GM19328 (cell line): ENCODE measurements at regions not wholly inside any gene's neighbourhood (a gene's known extent, or its start where the extent isn't known, plus 50 kb on each side); places are given as distances from the start of the nearest gene placed in this dataset.

Source experiments
- ATAC-seq: cut with Tn5 transposase; IDR thresholded peaks from one replicate; pipeline ENCODE4 v1.9.1; 2021; ENCODE audit warnings: mild to moderate bottlenecking, moderate library complexity; ENCODE audit not compliant: unreplicated experiment

DNA sequence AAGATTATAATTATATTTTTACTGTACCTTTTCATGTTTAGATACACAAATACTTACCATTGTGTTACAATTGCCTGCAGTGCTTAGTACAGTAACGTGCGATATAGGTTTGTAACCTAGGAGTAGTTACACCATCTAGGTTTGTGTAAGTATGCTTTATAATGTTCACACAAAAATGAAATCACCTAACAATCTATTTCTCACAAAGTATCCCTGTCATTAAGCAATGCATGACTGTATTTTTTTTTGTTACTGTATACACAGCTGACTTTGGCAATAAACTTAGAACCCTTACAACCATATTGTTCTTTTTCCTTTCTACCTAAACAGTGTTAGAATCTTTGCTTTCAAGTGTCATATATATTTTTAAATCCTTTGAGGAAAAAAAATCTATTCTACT, 303.0 kb upstream of the E2F7 start:
- no peak for ATAC-seq

GRCh38 chr12:77366616-77367015, 301.2 kb upstream of the E2F7 start:
- no peak for ATAC-seq

- ATAC-seq = no peak
Measured at GRCh38 chr12:77364400-77364799, 299.0 kb upstream of the E2F7 start.

GRCh38 chr12:77362509-77363210, 297.3 kb upstream of the E2F7 start:
- ATAC-seq = no peak

- ATAC-seq = no peak
Measured at GRCh38 chr12:77357655-77358054, 292.3 kb upstream of the E2F7 start.

DNA sequence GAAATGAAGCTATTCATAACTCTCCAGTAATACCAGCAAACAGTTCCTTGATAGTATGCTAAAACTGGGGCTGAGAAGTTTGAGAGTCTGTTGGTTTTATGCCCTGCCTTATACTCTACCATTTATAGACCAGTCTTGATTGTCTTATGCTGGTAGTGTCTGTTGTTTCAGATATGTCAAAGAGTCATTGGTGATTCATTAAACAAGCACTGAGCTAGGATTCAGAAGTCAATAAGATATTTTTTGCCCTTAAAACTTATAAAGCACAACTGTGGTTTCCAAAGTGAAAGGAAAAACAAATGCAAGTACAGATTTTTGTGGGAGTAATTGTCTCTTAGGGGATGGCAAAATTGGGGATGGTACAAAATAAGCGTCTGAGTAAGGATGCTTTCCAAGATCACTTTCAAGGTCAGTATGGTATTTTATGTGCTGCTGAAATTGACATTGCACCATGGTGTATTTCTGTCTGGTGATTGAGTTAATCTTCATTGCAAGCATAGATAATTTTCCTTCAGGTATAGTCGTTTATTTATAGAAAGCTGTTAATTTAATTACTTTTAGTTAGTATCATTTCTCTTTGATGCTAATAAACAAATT, 289.5 kb upstream of the E2F7 start:
- ATAC-seq = no peak

DNA sequence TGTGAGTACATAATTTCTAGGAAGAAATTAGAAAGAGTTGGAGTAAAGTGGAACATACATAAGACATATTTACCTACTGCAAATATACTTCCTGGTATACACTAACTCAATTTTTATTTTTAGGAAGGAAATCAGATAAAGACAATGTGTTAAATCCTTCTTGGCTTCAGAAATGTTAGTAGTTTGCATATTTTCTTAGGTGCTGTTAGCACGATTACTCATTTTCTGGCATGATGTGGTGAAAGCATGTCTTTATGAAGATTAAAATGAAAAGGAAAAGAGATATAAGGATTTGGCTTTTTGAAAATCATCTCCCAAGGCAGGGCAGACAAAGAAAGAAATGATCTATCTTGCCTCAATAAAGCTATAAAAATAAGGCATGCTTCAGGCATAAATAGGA, 287.6 kb upstream of the E2F7 start:
- ATAC-seq = no peak

- no peak for ATAC-seq
Measured at GRCh38 chr12:77351860-77352259, 286.5 kb upstream of the E2F7 start.

DNA sequence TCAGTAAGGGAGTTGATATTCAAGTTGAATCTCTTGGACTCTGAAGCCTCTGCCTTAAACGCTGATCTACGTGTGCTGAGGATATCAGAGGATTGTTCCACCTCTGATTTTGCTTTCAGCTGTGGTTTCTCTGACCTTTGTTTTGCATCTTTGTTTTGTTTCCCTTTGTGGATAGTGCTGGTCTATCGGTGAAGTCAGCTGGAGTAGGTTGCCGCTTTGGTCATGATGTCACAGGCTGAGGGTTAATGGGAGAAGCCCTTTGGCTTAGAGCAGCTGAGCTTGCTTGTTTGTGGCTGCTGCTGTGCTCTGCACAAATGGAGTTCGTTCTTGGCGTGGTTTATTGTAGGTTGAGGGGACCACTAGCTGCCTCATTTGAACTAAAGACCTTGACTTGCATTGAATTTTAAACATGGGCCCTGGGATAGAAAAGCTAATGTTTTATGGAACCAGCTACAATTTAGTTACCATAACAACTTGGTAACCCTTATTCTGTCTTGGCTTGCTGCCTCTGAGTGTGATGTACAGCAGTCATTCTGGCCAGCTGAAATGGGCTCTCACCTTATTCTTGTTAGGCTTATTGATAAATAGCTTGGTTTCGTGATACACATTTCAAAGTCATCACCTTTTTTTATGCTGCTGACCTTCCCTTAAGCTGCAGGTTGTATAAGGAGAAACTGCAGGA, 284.5 kb upstream of the E2F7 start:
- no peak for ATAC-seq

- no peak for ATAC-seq
Measured at GRCh38 chr12:77347017-77347416, 281.6 kb upstream of the E2F7 start.

DNA sequence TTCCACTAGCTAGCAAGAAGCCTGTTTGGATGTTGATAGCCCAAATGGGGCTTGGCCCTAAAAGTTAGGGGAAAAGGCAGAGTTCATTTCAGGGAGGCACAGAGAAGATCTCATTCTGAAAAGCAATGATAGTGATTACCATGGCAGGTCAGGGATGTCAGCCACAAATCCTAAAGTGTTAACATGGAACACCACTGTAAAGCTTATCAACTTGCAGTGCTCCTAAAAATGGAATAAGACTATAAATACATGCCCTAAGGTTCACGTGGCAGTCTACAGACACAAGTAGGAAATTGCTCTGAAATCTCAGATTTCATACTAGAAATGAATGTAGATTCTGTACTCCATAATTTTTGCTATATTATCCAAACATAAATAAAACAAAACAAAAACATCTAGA, 280.0 kb upstream of the E2F7 start:
- no peak for ATAC-seq

DNA sequence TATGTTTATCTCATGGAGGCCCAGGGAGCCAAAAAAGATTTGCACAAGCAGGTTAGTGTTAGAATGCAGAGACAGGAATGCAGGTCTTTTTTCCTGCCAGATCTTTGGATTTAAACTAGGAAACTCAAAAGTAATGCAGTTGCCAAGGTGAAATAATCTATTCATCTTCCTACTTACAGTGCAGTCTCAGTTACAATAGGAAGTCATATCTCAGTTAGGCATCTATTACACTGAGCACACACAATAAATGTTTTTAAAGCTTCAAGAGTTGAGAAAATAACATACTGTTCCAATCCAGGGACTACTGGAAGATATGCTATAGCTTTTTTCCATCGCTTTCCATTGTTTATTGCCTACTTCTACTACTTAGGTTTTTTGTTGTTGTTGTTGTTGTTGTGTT, 279.3 kb upstream of the E2F7 start:
- no peak for ATAC-seq

DNA sequence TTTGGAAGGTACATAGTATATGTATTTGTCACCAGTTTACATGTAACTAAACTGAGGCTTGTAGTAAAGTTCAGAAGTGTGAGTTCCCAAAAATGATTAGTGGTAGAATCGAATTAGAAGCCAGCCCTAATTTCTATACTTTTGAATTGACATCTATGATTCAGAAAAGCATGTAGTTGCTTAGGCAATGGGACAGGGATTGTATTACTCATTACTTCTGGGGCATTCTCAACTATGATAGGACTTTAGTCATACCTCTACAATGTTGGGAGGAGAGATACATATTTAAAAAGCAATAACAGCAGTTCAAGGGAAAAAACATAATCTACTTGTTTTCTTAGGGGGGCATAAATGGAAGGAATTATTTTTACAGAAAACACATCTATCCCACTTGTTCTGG, 277.9 kb upstream of the E2F7 start:
- ATAC-seq = no peak

DNA sequence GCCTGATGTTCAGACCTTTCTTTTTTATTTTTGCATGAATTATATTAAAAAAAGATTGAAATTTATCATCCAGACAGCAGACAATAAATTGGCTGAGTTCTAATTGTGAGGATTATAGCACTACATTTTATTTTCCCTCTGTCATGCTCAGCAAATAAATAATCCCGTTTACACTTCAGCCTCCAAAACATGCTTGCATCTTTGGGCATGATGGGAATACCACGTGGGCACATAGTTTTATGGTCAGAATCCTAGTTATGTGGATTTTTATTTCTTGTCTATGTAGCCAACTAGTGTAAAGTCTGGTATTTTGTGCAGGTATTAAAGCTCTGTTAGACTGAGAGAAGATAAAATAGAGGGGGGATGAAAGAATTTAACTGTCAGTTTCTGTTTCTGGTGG, 276.9 kb upstream of the E2F7 start:
- no peak for ATAC-seq

- no peak for ATAC-seq
Measured at GRCh38 chr12:77339610-77340009, 274.2 kb upstream of the E2F7 start.

DNA sequence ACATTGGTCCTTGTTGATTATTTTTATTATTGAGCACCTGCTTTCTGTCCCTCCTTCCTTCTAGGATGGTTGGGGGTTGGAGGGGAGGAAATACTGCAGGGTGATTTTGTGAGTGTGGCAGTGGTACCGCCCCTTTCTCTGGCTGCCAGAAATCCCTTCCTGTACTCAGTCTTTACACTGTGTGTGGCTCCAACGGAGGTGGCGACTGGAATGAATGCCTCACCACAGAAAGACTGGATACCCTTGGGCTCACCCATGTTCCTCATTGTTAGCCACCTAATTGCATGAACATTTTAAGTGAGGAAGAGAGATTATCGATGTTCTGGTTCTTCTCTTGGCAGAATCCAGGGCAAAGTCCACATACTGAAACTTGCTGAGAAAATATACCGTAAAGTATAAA, 272.0 kb upstream of the E2F7 start:
- no peak for ATAC-seq

DNA sequence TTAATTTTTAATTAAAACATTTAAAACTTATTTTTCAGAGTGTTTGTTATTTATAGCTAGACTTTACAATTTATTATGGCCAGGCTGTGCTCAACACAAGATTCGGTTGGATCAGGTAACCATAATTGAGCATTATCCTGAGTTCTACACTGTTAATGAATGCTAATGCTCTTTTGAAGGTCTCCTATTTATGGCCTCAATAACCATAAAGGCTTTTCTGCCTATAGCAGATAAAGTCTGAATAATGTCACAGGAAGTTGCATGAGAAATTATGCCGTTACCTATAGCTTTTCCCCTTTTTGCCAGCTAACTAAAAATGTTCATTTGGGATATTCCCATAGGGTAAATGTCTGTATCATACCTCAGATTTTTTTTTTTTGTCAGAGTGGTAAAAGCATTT, 269.4 kb upstream of the E2F7 start:
- no peak for ATAC-seq

DNA sequence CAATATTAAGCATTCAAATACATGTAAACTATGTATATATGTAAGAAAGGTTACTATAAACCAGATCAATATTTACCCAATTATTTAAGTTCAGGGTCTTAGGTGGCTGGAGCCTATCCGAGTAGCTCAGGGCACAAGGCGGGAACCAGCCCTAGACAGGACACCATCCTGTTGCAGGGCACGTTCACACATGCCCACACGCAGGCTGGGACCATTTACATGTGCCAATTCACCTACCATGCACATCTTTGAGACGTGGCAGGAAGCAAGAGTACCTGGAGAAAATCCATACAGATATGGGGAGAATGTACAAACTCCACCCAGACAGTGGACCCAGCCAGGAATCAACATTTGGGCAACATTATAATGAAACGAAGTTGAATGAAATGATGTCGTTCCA, 263.0 kb upstream of the E2F7 start:
- ATAC-seq = no peak

DNA sequence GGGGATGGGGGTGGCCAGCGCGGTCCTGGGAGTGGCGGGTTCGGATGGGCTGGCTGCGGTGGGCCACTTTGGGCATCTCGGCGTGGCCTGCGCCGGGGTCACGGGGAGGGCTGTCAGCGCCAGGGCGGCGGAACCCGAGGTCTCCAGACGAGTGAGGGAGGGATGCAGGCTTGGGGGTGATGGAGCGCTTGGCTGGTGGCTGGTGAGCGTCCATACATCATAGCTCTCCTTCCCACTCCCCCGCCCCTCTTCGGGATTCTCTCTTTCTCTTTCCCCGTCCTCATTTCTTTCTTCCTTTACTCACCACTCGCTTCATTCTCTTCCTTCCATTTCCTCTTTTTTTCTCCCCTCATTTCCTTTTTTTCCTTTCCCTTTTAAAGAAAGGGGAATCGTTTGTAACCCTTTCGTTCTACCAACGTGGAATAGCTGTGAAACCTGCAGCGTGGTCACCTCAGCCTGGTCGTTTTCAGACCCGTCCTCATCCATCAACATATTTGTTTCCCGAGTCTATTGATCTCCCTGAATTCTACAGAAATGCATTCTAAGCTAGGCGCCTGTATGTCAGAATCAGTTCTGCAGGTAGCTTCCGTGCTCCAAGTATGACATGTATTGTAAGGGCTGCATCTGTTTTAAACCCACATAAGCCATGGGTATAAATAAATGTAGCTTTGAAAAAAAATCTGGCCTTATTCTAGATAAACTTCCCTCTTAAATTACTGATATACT, 260.3 kb upstream of the E2F7 start:
- ATAC-seq = no peak

DNA sequence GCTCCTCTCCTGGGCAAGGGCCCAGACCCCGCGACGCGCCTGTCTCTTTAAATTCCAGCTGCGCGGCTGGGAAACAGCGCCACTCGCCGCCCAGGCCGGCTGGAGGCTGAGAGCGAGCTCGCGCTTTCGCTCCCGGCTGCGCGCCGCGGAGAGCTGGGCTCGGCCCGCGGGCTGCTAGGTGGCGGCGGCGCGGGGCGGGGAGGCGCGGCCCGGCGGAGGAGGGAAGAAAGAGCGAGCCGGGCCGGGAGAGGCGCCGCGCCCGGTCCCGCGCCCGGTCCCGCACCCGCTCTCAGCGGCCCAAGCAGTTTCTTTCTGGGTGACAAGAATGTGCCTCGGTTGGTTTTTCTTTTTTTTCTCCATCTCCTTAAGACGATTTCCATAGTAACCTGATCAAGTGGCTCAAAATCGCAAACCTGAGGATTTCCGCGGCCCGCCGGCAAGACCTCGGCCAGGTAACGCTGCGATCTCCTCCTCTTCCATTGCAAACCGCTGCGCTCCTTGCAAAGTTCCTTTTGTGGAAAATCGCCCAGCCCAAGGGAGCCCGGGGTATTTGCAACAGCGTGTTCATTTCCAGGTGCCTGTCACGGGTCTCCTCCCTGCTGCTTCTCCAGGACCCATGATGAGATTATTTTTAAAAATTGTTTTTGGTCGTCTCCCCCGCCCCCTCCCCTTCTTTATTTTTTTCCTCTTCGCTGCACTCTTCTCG, 259.5 kb upstream of the E2F7 start:
- peak; percentile 87 for ATAC-seq

DNA sequence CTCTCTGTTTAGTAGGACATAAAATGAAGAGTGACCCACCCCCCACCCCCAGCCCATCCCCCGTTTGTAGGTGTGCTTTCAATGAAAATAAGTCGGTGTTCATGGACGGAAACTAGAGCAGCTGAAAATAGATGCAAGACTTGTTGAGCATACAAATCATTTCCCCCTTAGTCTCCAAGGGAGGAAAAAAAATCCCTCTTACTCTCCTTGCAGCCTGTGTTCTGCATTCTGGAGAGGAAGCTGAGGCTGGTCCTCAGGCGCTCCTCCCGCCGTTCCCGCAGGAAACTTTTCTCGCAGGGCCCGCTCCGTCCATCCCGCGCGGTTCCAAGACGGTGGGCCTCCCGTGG, 259.0 kb upstream of the E2F7 start:
- no peak for ATAC-seq
